ENCODE measurements at regions not wholly inside any gene's neighbourhood (a gene's known extent, or its start where the extent isn't known, plus 50 kb on each side); places are given as distances from the start of the nearest gene placed in this dataset.

GRCh38 chr11:121961321-121961801, 154.7 kb downstream of the BLID start:
- Histone ChIP-seq H3K79me2 (ENCODE audit: insufficient read depth, low read length) (no peaks in the 10 kb centered on the region), H2AFZ (ENCODE audit: low read length) (no peak overlapping the region), H3K4me2 (ENCODE audit: insufficient read depth, low read length) (no peak overlapping the region), H3K36me3 (ENCODE audit: insufficient read depth, low read length) (no peaks in the 10 kb centered on the region), H3K9me3 (ENCODE audit: low read depth, low read length) (no peaks in the 10 kb centered on the region), H3K27me3 (ENCODE audit: insufficient read depth, low read length) (no peaks in the 10 kb centered on the region), H3K4me3 (ENCODE audit: insufficient read depth, low read length) (no peak overlapping the region), H3K4me1 (ENCODE audit: insufficient read depth, low read length) (peaks cover 18% of the 10 kb centered on the region), H4K20me1 (ENCODE audit: insufficient read depth, low read length) (no peaks in the 10 kb centered on the region), H3K27ac (ENCODE audit: low read depth, low read length) (no peak overlapping the region)
- TF ChIP-seq CTCF (IDR thresholded peaks at IDR 0.05; ENCODE audit: extremely low read depth, low read depth, low read length): no peak
- DNase-seq (ENCODE audit: insufficient read length, low spot score, missing footprints): peak; percentile 45

- H3K4me3 ChIP-seq (ENCODE audit: insufficient read depth, low read length): no peak overlapping the region
- no peak for DNase-seq (ENCODE audit: insufficient read length, low spot score, missing footprints)
These were observed 157.1 kb downstream of the BLID start for GRCh38 chr11:121958971-121959325.

GRCh38 chr11:121958323-121958970, 157.6 kb downstream of the BLID start:
- Histone ChIP-seq H3K4me2 (ENCODE audit: insufficient read depth, low read length) (no peak overlapping the region), H3K4me1 (ENCODE audit: insufficient read depth, low read length) (no peaks in the 10 kb centered on the region), H3K79me2 (ENCODE audit: insufficient read depth, low read length) (no peaks in the 10 kb centered on the region), H3K9me3 (ENCODE audit: low read depth, low read length) (no peaks in the 10 kb centered on the region), H3K27me3 (ENCODE audit: insufficient read depth, low read length) (no peaks in the 10 kb centered on the region), H4K20me1 (ENCODE audit: insufficient read depth, low read length) (no peaks in the 10 kb centered on the region), H2AFZ (ENCODE audit: low read length) (no peak overlapping the region), H3K4me3 (ENCODE audit: insufficient read depth, low read length) (no peak overlapping the region), H3K27ac (ENCODE audit: low read depth, low read length) (no peak overlapping the region), H3K36me3 (ENCODE audit: insufficient read depth, low read length) (no peaks in the 10 kb centered on the region)
- no peak for DNase-seq (ENCODE audit: insufficient read length, low spot score, missing footprints)
- no peak for TF ChIP-seq CTCF (IDR thresholded peaks at IDR 0.05; ENCODE audit: extremely low read depth, low read depth, low read length)

More at GRCh38 chr11:121958971-121959325, 157.1 kb downstream of the BLID start:
- no peak overlapping the region for H2AFZ ChIP-seq (ENCODE audit: low read length)
- no peaks in the 10 kb centered on the region for H3K36me3 ChIP-seq (ENCODE audit: insufficient read depth, low read length)
- H3K9me3 ChIP-seq (ENCODE audit: low read depth, low read length): no peaks in the 10 kb centered on the region
- H3K27ac ChIP-seq (ENCODE audit: low read depth, low read length): no peak overlapping the region
- no peaks in the 10 kb centered on the region for H3K27me3 ChIP-seq (ENCODE audit: insufficient read depth, low read length)
- H3K4me2 ChIP-seq (ENCODE audit: insufficient read depth, low read length): no peak overlapping the region
- TF ChIP-seq CTCF (IDR thresholded peaks at IDR 0.05; ENCODE audit: extremely low read depth, low read depth, low read length): no peak
- H3K79me2 ChIP-seq (ENCODE audit: insufficient read depth, low read length): no peaks in the 10 kb centered on the region
- H3K4me1 ChIP-seq (ENCODE audit: insufficient read depth, low read length): no peaks in the 10 kb centered on the region
- no peaks in the 10 kb centered on the region for H4K20me1 ChIP-seq (ENCODE audit: insufficient read depth, low read length)

GRCh38 chr11:121953122-121953521, 162.9 kb downstream of the BLID start:
- DNase-seq (ENCODE audit: insufficient read length, low spot score, missing footprints): no peak

More at GRCh38 chr11:121953122-121953521, 162.9 kb downstream of the BLID start:
- Histone ChIP-seq H3K4me3 (ENCODE audit: insufficient read depth, low read length) (no peak overlapping the region), H3K9me3 (ENCODE audit: low read depth, low read length) (no peaks in the 10 kb centered on the region), H3K36me3 (ENCODE audit: insufficient read depth, low read length) (no peaks in the 10 kb centered on the region), H3K27me3 (ENCODE audit: insufficient read depth, low read length) (no peaks in the 10 kb centered on the region), H4K20me1 (ENCODE audit: insufficient read depth, low read length) (no peaks in the 10 kb centered on the region), H3K27ac (ENCODE audit: low read depth, low read length) (no peak overlapping the region), H3K79me2 (ENCODE audit: insufficient read depth, low read length) (no peaks in the 10 kb centered on the region), H2AFZ (ENCODE audit: low read length) (no peak overlapping the region), H3K4me2 (ENCODE audit: insufficient read depth, low read length) (no peak overlapping the region), H3K4me1 (ENCODE audit: insufficient read depth, low read length) (no peaks in the 10 kb centered on the region)
- TF ChIP-seq CTCF (IDR thresholded peaks at IDR 0.05; ENCODE audit: extremely low read depth, low read depth, low read length): no peak
